B cell (primary cell): ENCODE measurements at regions not wholly inside any gene's neighbourhood (a gene's known extent, or its start where the extent isn't known, plus 50 kb on each side); places are given as distances from the start of the nearest gene placed in this dataset.

Source experiments
- ATAC-seq: fragments of 200-7000 bp; cut with Tn5 transposase; one replicate; pipeline ENCODE4 v1.10.0; 2021; ENCODE audit warnings: low read depth, mild to moderate bottlenecking, moderate number of reproducible peaks, moderate library complexity
- CTCF ChIA-PET: fragments of 350-600 bp; sonication (Branson Sonifier 250); formaldehyde crosslinking; loops from one replicate; lab custom pipeline; 2021; ENCODE audit warnings: antibody characterized with exemption, inconsistent platforms; lab: Charles Lee
- POLR2A ChIA-PET: fragments of 350-600 bp; sonication (Branson Sonifier 250); formaldehyde crosslinking; loops from one replicate; lab custom pipeline; 2021; ENCODE audit warnings: antibody characterized with exemption; lab: Charles Lee
- DNase-seq: peaks from one replicate; pipeline ENCODE4 v3.0.0; 2013
- H2AFZ ChIP-seq: 2 replicates; pipeline ENCODE4 v1.6.1; 2012; ENCODE audit warnings: mild to moderate bottlenecking, low read depth, low read length; ENCODE audit not compliant: insufficient read depth, poor library complexity, severe bottlenecking
- H3K27ac ChIP-seq, 2 donors: 1 replicate in 1 of 2; 2 replicates in 1 of 2; pipeline ENCODE4 v1.5.1; 2012 to 2013; ENCODE audit warnings: low read length in 2 of 2, mild to moderate bottlenecking in 2 of 2, moderate library complexity in 1 of 2
- H3K27me3 ChIP-seq, 4 experiments: fragments of 200-600 bp in 1 of 4; sonication (generic) in 1 of 4; replicated peaks in 1 of 4; 1 replicate in 2 of 4; 2 replicates in 2 of 4; pipeline versions ENCODE4 v1.6.1 to v1.7.0; 2013 to 2016; ENCODE audit warnings: low read length in 3 of 4, mild to moderate bottlenecking in 2 of 4, mixed read lengths in 1 of 4, moderate library complexity in 1 of 4; ENCODE audit not compliant: insufficient read depth in 4 of 4, control insufficient read depth in 3 of 4; ENCODE audit errors: control extremely low read depth in 1 of 4
- H3K36me3 ChIP-seq, 2 experiments: replicated peaks in 1 of 2; 1 replicate in 1 of 2; 2 replicates in 1 of 2; pipeline versions ENCODE4 v1.6.1 to v1.7.1; 2013; ENCODE audit warnings: low read length in 1 of 2; ENCODE audit not compliant: insufficient read depth in 2 of 2, control insufficient read depth in 1 of 2; ENCODE audit errors: control extremely low read depth in 1 of 2, extremely low read depth in 1 of 2
- H3K4me1 ChIP-seq, 2 donors: fragments of 200-600 bp in 1 of 2; sonication (generic) in 1 of 2; 1 replicate in 1 of 2; 2 replicates in 1 of 2; pipeline versions ENCODE4 v1.5.1 to v1.6.1; 2013 to 2017; ENCODE audit warnings: low read length in 2 of 2; ENCODE audit not compliant: control insufficient read depth in 2 of 2, insufficient read depth in 2 of 2
- H3K4me2 ChIP-seq: replicated peaks from 2 replicates; pipeline ENCODE3; 2012; ENCODE audit warnings: mild to moderate bottlenecking, low read depth, low read length; ENCODE audit not compliant: poor library complexity, severe bottlenecking
- H3K4me3 ChIP-seq, 5 experiments: fragments of 200-600 bp in 1 of 5; sonication (generic) in 1 of 5; 1 replicate in 3 of 5; 2 replicates in 2 of 5; pipeline versions ENCODE4 v1.5.1 to v1.7.0; 2011 to 2016; ENCODE audit warnings: low read length in 4 of 5, mild to moderate bottlenecking in 4 of 5, low read depth in 2 of 5, control low read depth in 1 of 5, moderate library complexity in 1 of 5; ENCODE audit not compliant: insufficient read depth in 1 of 5; ENCODE audit errors: control extremely low read depth in 1 of 5, extremely low read depth in 1 of 5
- H3K79me2 ChIP-seq: fragments of 200-600 bp; sonication (generic); one replicate; pipeline ENCODE4 v1.6.0; 2016; ENCODE audit warnings: low read length; ENCODE audit not compliant: control insufficient read depth, insufficient read depth
- H3K9ac ChIP-seq: fragments of 200-600 bp; sonication (generic); 2 replicates; pipeline ENCODE4 v1.6.1; 2017; ENCODE audit warnings: mild to moderate bottlenecking, low read length, moderate library complexity
- H3K9me3 ChIP-seq, 3 donors: one replicate each; pipeline versions ENCODE4 v1.6.1 to v1.7.1; 2013; ENCODE audit warnings: low read length in 2 of 3; ENCODE audit not compliant: control insufficient read depth in 2 of 3, insufficient read depth in 1 of 3; ENCODE audit errors: control extremely low read depth in 1 of 3
- H4K20me1 ChIP-seq: 2 replicates; pipeline ENCODE4 v1.6.0; 2012; ENCODE audit warnings: mild to moderate bottlenecking, low read length; ENCODE audit not compliant: insufficient read depth, control insufficient read depth, poor library complexity, severe bottlenecking
- H3K27ac Mint-ChIP-seq: one replicate; pipeline ENCODE4 v1.8.0; 2021; ENCODE audit warnings: mixed read lengths
- H3K27me3 Mint-ChIP-seq: one replicate; pipeline ENCODE4 v1.8.0; 2021; ENCODE audit warnings: mixed read lengths
- H3K4me1 Mint-ChIP-seq: one replicate; pipeline ENCODE4 v1.8.0; 2021; ENCODE audit warnings: mixed read lengths
- H3K4me3 Mint-ChIP-seq: one replicate; pipeline ENCODE4 v1.8.0; 2021; ENCODE audit warnings: mixed read lengths
- H3K9me3 Mint-ChIP-seq: one replicate; pipeline ENCODE4 v1.8.0; 2022; ENCODE audit warnings: mixed read lengths; ENCODE audit not compliant: insufficient read depth
- CTCF ChIP-seq: fragments of 200-600 bp; IDR thresholded peaks from one replicate; pipeline ENCODE4 v1.8.0; 2022; ENCODE audit warnings: antibody characterized with exemption, mild to moderate bottlenecking
- EZH2 ChIP-seq: IDR thresholded peaks from 2 replicates; pipeline ENCODE4 v1.6.1; 2012; ENCODE audit warnings: borderline replicate concordance, low read depth, mild to moderate bottlenecking, moderate library complexity, low read length; ENCODE audit not compliant: insufficient read depth, poor library complexity, severe bottlenecking
- whole genome bisulfite sequencing: methylation state at CpG from one replicate; pipeline ENCODE4 v1.1.5; 2013; ENCODE audit warnings: missing lambda C conversion rate; ENCODE audit not compliant: insufficient coverage; 5-methylcytosine and 5-hydroxymethylcytosine counted together
- intact Hi-C: fragments of 100-400 bp; cut with micrococcal nuclease; formaldehyde crosslinking; loops from one replicate; pipeline ENCODE4 v1.10.0; 2022

GRCh38 chr7:148540041-148540738 is 50.4 kb upstream of the C7orf33 start:
- ChIA-PET POLR2A (no interaction called here), CTCF (interaction anchor here (2.4 kb wide), 1 partner anchor 12 kb away, joined by 5 read pairs; no protein-coding TSS in a partner anchor)
- ATAC-seq, result no peak
- no peak overlapping the region for H3K27ac Mint-ChIP-seq
- no peak for DNase-seq
- H3K4me2 ChIP-seq, result no peak overlapping the region
- no peaks in the 10 kb centered on the region for H4K20me1 ChIP-seq
- no peak overlapping the region for H3K4me3 Mint-ChIP-seq
- no peaks in the 10 kb centered on the region for H3K9me3 ChIP-seq
- H3K27me3 Mint-ChIP-seq, result peaks cover under 1% of the 10 kb centered on the region
- H3K27me3 ChIP-seq, result no peaks in the 10 kb centered on the region
- H3K4me1 Mint-ChIP-seq, result peaks cover 4% of the 10 kb centered on the region
- H2AFZ ChIP-seq, result no peak overlapping the region
- WGBS, result 94% methylated on average over 10 of the region's 11 CpGs
- H3K4me3 ChIP-seq, result no peak overlapping the region
- peaks cover 1 to 4% of the 10 kb centered on the region in 2 donors for H3K4me1 ChIP-seq
- intact Hi-C loops, result no loop called here
- H3K79me2 ChIP-seq, result no peaks in the 10 kb centered on the region
- H3K9me3 Mint-ChIP-seq, result no peaks in the 10 kb centered on the region
- H3K9ac ChIP-seq, result no peak overlapping the region
- no peaks in the 10 kb centered on the region for H3K36me3 ChIP-seq
- TF ChIP-seq CTCF (no peak), EZH2 (no peak)
- H3K27ac ChIP-seq, result no peak overlapping the region
